HT-29 (cell line): ENCODE measurements at regions not wholly inside any gene's neighbourhood (a gene's known extent, or its start where the extent isn't known, plus 50 kb on each side); places are given as distances from the start of the nearest gene placed in this dataset. TPM values are rescaled to one million over a fixed set of nuclear protein-coding genes. Genes with fewer than 3 reads are reported as not detected.

Experiments
- DNase-seq: peaks from one replicate; pipeline ENCODE4 v3.0.0-alpha.2; 2015; ENCODE audit warnings: low spot score
- small RNA-seq: library from RNA; depleted of rRNA; stranded (forward); fragments of <200 nt; gene quantifications from one replicate; pipeline ENCODE3, GENCODE V24; 2014

DNA sequence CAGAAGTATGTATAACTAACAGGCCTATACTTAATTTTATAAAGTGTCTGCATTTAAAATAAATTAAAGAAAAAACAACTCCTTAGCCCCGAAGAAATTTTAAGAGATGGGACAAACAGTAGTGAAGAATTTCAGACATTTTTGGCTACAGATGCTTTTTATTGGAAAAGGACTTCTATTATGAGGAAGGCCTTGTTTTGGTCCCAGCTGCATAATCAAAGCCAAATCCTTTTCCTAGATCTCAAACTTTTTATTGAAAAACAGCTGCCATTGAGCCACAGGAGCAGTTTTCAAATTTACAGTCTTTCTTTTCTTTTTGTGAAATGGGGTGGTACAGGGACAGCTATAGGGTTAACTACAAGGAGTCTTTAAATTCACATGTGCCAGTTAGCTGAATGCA is 51.3 kb upstream of the SETBP1 start:
- DNase-seq: no peak

DNA sequence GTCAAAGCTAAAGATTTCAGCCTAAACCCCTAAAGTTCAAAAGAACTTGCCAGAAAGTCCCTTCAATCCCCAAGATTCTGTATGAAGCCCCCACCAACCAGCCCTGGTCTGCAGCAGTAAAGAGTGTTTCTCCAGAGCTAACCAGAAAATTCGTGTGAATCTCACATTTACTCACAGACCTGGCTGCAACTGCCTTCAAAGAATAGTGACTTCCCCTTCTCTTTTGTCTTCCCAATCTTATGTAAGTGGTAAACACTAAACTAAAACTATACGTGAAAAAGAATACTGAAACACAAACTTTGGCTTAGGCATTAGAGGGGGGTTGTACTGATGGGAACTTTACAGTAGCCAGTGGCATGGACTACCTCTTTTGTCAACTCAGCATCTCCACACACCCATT is 50.6 kb upstream of the SETBP1 start:
- no peak for DNase-seq

Small RNAs in the stretch of these regions (small RNA-seq; reads per million reads assigned to genes)
- not detected for gene RNA5SP455
